ENCODE measurements at regions not wholly inside any gene's neighbourhood (a gene's known extent, or its start where the extent isn't known, plus 50 kb on each side); places are given as distances from the start of the nearest gene placed in this dataset.

GRCh38 chr11:70948855-70949531, 303.4 kb downstream of the SHANK2 start:
- DNase-seq (ENCODE audit: low read depth in 1 of 2, low spot score in 1 of 2) = no peak
- in situ Hi-C loops (cut with HindIII; ENCODE audit: low pct_unique_long_range_greater_than_20kb, low sequenced_read_pairs) = no loop called here
- TF ChIP-seq JUND (IDR thresholded peaks at IDR 0.05; ENCODE audit: low read depth) = no peak

GRCh38 chr11:70951139-70951804, 301.1 kb downstream of the SHANK2 start:
- TF ChIP-seq JUND (IDR thresholded peaks at IDR 0.05; ENCODE audit: low read depth) = no peak
- DNase-seq (ENCODE audit: low read depth in 1 of 2, low spot score in 1 of 2) = no peak
- in situ Hi-C loops (cut with HindIII; ENCODE audit: low pct_unique_long_range_greater_than_20kb, low sequenced_read_pairs) = no loop called here

- TF ChIP-seq JUND (IDR thresholded peaks at IDR 0.05; ENCODE audit: low read depth) = no peak
- in situ Hi-C loops (cut with HindIII; ENCODE audit: low pct_unique_long_range_greater_than_20kb, low sequenced_read_pairs) = no loop called here
Observed at GRCh38 chr11:70952191-70952590, 300.2 kb downstream of the SHANK2 start.

GRCh38 chr11:70953720-70954119, 298.7 kb downstream of the SHANK2 start:
- no peak for TF ChIP-seq JUND (IDR thresholded peaks at IDR 0.05; ENCODE audit: low read depth)

More at GRCh38 chr11:70952191-70952590, 300.2 kb downstream of the SHANK2 start:
- DNase-seq (ENCODE audit: low read depth in 1 of 2, low spot score in 1 of 2) = no peak

GRCh38 chr11:70954471-70954870, 297.9 kb downstream of the SHANK2 start:
- DNase-seq (ENCODE audit: low read depth in 1 of 2, low spot score in 1 of 2) = no peak
- no peak for TF ChIP-seq JUND (IDR thresholded peaks at IDR 0.05; ENCODE audit: low read depth)
- in situ Hi-C loops (cut with HindIII; ENCODE audit: low pct_unique_long_range_greater_than_20kb, low sequenced_read_pairs) = no loop called here

More at GRCh38 chr11:70953720-70954119, 298.7 kb downstream of the SHANK2 start:
- in situ Hi-C loops (cut with HindIII; ENCODE audit: low pct_unique_long_range_greater_than_20kb, low sequenced_read_pairs) = no loop called here
- DNase-seq (ENCODE audit: low read depth in 1 of 2, low spot score in 1 of 2) = no peak
